Kidney (tissue), 13 donors: ENCODE measurements at regions not wholly inside any gene's neighbourhood (a gene's known extent, or its start where the extent isn't known, plus 50 kb on each side); places are given as distances from the start of the nearest gene placed in this dataset.

Experiments used
- DNase-seq, 5 donors: peaks; one replicate each; pipeline ENCODE4 v3.0.0-alpha.2; 2013 to 2020
- FAIRE-seq: peaks from 2 replicates; lab custom pipeline; 2012; peaks lifted over from hg19 to GRCh38; lab: Jason Lieb, UNC
- H3K27ac ChIP-seq, 2 donors: one replicate each; pipeline ENCODE4 v1.7.0; 2013; ENCODE audit warnings: low read depth in 2 of 2, low read length in 2 of 2, inconsistent platforms in 1 of 2
- H3K27me3 ChIP-seq: one replicate; pipeline ENCODE4 v1.7.1; 2013; ENCODE audit warnings: low read length, inconsistent platforms; ENCODE audit not compliant: control insufficient read depth, insufficient read depth
- H3K36me3 ChIP-seq, 3 donors: one replicate each; pipeline versions ENCODE4 v1.7.0 to v1.7.1; 2013; ENCODE audit warnings: low read length in 3 of 3, control low read depth in 1 of 3, inconsistent platforms in 1 of 3; ENCODE audit not compliant: insufficient read depth in 3 of 3, control insufficient read depth in 2 of 3
- H3K4me1 ChIP-seq, 3 donors: one replicate each; pipeline versions ENCODE4 v1.7.0 to v1.7.1; 2013; ENCODE audit warnings: low read length in 3 of 3, inconsistent platforms in 1 of 3, low read depth in 1 of 3; ENCODE audit not compliant: control insufficient read depth in 2 of 3, insufficient read depth in 2 of 3
- H3K4me3 ChIP-seq, 3 donors: one replicate each; pipeline versions ENCODE4 v1.7.0 to v1.8.1; 2013; ENCODE audit warnings: low read length in 3 of 3, control low read depth in 1 of 3, inconsistent platforms in 1 of 3
- H3K9ac ChIP-seq, 3 donors: one replicate each; pipeline versions ENCODE4 v1.7.0 to v1.7.1; 2013; ENCODE audit warnings: low read length in 3 of 3, control low read depth in 1 of 3, inconsistent platforms in 1 of 3
- H3K9me3 ChIP-seq, 3 donors: one replicate each; pipeline versions ENCODE4 v1.7.0 to v1.7.1; 2013; ENCODE audit warnings: low read length in 3 of 3, control low read depth in 1 of 3, inconsistent platforms in 1 of 3; ENCODE audit not compliant: control insufficient read depth in 2 of 3, insufficient read depth in 1 of 3
- intact Hi-C: fragments of 100-400 bp; cut with DNase I; formaldehyde crosslinking; loops from one replicate; pipeline ENCODE4 v1.11.1; 2022
- TF ChIP-seq, protein P1 (sequence below): IDR thresholded peaks from 3 replicates; pipeline ENCODE4 v1.5.1; 2012; ENCODE audit warnings: mild to moderate bottlenecking, moderate library complexity, borderline replicate concordance; ENCODE audit not compliant: insufficient read depth; ENCODE audit errors: extremely low read depth
- donor health status: control.
- donor health status: control.
- donor health status: control.
- donor health status: control.
- donor health status: control.
- donor health status: DM: yes; HTN: yes; CAD: no.
- donor health status: Normal renal cell carcinoma (clear cell type).

DNA sequence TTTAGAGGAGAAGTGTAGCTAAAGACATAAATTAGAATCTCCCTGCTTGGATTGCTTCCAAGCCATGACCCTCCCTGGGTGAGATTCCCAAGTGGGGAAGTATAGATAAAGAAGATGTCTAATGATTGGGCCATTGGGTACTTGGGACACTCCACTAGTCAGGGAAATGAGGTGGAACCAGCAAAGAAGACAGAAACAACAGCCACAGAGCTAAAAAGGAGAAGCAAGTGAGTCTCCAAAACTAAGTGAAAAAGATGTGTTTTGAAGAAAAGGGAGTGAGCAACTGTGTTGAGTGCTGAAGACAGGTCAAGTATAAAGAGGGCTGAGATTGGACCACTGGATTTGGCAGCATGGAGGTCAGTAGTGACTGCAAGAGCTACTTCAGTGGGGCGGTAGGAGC, 61.2 kb upstream of the FOXN2 start:
- Histone ChIP-seq H3K9ac (no peak overlapping the region), H3K4me1 (peaks cover 0 to 8% (median 2%) of the 10 kb centered on the region in 3 donors), H3K27me3 (no peaks in the 10 kb centered on the region), H3K9me3 (no peaks in the 10 kb centered on the region), H3K36me3 (no peaks in the 10 kb centered on the region), H3K27ac (no peak overlapping the region), H3K4me3 (no peak overlapping the region)
- intact Hi-C loops = no loop called here
- TF ChIP-seq, protein P1, sequence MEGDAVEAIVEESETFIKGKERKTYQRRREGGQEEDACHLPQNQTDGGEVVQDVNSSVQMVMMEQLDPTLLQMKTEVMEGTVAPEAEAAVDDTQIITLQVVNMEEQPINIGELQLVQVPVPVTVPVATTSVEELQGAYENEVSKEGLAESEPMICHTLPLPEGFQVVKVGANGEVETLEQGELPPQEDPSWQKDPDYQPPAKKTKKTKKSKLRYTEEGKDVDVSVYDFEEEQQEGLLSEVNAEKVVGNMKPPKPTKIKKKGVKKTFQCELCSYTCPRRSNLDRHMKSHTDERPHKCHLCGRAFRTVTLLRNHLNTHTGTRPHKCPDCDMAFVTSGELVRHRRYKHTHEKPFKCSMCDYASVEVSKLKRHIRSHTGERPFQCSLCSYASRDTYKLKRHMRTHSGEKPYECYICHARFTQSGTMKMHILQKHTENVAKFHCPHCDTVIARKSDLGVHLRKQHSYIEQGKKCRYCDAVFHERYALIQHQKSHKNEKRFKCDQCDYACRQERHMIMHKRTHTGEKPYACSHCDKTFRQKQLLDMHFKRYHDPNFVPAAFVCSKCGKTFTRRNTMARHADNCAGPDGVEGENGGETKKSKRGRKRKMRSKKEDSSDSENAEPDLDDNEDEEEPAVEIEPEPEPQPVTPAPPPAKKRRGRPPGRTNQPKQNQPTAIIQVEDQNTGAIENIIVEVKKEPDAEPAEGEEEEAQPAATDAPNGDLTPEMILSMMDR = no peak
- FAIRE-seq (no peak), DNase-seq (no peak)

- Histone ChIP-seq H3K4me1 (no peaks in the 10 kb centered on the region), H3K36me3 (no peaks in the 10 kb centered on the region), H3K27me3 (no peaks in the 10 kb centered on the region), H3K9ac (no peak overlapping the region), H3K4me3 (no peak overlapping the region), H3K27ac (no peak overlapping the region), H3K9me3 (no peaks in the 10 kb centered on the region)
- FAIRE-seq = no peak
- DNase-seq = no peak
- TF ChIP-seq, protein P1 = no peak
- intact Hi-C loops = no loop called here
Observed at GRCh38 chr2:48254839-48255238, 59.6 kb upstream of the FOXN2 start.

DNA sequence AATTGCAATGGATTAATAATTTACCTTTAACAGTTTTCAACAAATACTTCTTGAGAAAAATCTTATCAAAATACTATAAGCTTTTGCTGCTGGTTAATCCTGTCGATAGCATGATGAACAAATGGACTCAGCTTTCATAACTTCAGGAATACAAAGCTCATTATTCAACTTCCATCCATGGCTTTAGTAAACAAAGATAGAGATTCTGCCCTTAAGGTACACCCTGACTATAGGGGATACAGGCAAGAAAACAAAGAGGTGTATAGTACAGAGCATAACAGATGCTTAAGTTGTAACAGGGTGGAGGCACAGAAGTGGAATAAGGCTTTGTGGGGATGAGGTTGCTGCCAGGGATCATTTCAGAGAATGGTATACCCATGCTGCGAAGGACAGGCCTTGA, 57.0 kb upstream of the FOXN2 start:
- H3K36me3 ChIP-seq = no peaks in the 10 kb centered on the region
- DNase-seq (no peak), FAIRE-seq (no peak)
- TF ChIP-seq, protein P1 = no peak
- H3K4me1 ChIP-seq = no peaks in the 10 kb centered on the region
- H3K9ac ChIP-seq = no peak overlapping the region
- H3K27ac ChIP-seq = no peak overlapping the region
- H3K9me3 ChIP-seq = no peaks in the 10 kb centered on the region
- intact Hi-C loops = no loop called here
- H3K27me3 ChIP-seq = no peaks in the 10 kb centered on the region
- H3K4me3 ChIP-seq = no peak overlapping the region

- TF ChIP-seq, protein P1 = no peak
Observed at GRCh38 chr2:48258481-48259149, 55.9 kb upstream of the FOXN2 start.

More at GRCh38 chr2:48258481-48259149, 55.9 kb upstream of the FOXN2 start:
- intact Hi-C loops = no loop called here
- DNase-seq (no peak), FAIRE-seq (no peak)
- H3K9me3 ChIP-seq = no peaks in the 10 kb centered on the region
- no peaks in the 10 kb centered on the region for H3K4me1 ChIP-seq
- H3K36me3 ChIP-seq = no peaks in the 10 kb centered on the region
- H3K27me3 ChIP-seq = no peaks in the 10 kb centered on the region
- no peak overlapping the region for H3K9ac ChIP-seq
- H3K27ac ChIP-seq = no peak overlapping the region
- H3K4me3 ChIP-seq = no peak overlapping the region
